ENCODE measurements at regions not wholly inside any gene's neighbourhood (a gene's known extent, or its start where the extent isn't known, plus 50 kb on each side); places are given as distances from the start of the nearest gene placed in this dataset.

- no peak for TF ChIP-seq CTCF (IDR thresholded peaks at IDR 0.05)
- TF ChIP-seq POLR2AphosphoS5 (IDR thresholded peaks at IDR 0.05), result no peak
- TF ChIP-seq POLR2A (IDR thresholded peaks at IDR 0.05), result no peak
These were observed 149.3 kb upstream of the CBLB start for GRCh38 chr3:106018102-106018501.

Measured in transverse colon (tissue), 4 donors.